ENCODE measurements at regions not wholly inside any gene's neighbourhood (a gene's known extent, or its start where the extent isn't known, plus 50 kb on each side); places are given as distances from the start of the nearest gene placed in this dataset.

DNA sequence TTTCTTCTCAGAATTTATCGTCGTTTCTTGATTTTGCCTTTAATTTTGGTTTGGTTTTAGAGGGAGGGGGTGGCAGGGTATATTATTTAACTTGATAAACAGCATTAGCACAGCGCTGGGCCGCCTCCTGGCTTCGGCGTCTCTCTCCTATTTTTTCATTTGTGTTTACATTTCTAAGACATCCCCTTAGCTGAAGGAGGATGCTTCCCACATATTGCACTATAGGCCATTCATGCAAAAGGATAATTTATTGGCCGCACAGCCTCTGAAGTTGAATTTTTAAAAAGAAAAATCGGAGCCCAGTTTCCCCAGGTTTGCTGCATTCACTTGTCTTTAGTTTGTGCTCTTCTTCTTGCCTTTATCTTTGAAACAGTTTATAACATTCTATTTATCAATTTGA lies 497.4 kb upstream of the ZFHX3 start:
- no peak overlapping the region for H3K4me3 ChIP-seq (ENCODE audit: low read length)
- no peak overlapping the region for H2AFZ ChIP-seq (ENCODE audit: low read length)
- no peaks in the 10 kb centered on the region for H3K9me2 ChIP-seq (replicated peaks; ENCODE audit: low read length)
- TF ChIP-seq EZH2phosphoT487 (IDR thresholded peaks at IDR 0.05; ENCODE audit: borderline replicate concordance, low read length) (no peak), EZH2 (IDR thresholded peaks at IDR 0.05; ENCODE audit: low read length, unreplicated experiment) (no peak)
- TF ChIP-seq, protein P1, sequence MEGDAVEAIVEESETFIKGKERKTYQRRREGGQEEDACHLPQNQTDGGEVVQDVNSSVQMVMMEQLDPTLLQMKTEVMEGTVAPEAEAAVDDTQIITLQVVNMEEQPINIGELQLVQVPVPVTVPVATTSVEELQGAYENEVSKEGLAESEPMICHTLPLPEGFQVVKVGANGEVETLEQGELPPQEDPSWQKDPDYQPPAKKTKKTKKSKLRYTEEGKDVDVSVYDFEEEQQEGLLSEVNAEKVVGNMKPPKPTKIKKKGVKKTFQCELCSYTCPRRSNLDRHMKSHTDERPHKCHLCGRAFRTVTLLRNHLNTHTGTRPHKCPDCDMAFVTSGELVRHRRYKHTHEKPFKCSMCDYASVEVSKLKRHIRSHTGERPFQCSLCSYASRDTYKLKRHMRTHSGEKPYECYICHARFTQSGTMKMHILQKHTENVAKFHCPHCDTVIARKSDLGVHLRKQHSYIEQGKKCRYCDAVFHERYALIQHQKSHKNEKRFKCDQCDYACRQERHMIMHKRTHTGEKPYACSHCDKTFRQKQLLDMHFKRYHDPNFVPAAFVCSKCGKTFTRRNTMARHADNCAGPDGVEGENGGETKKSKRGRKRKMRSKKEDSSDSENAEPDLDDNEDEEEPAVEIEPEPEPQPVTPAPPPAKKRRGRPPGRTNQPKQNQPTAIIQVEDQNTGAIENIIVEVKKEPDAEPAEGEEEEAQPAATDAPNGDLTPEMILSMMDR (conservative IDR thresholded peaks at IDR 0.05; ENCODE audit: low read depth, low read length) = no peak
- no peak overlapping the region for H3K9ac ChIP-seq (ENCODE audit: low read length)
- no peaks in the 10 kb centered on the region for H3F3A ChIP-seq (ENCODE audit: low read length, unreplicated experiment)
- no peaks in the 10 kb centered on the region for H4K20me1 ChIP-seq (ENCODE audit: low read length)
- no TSS peak for BruUV-seq (replicated peaks)
- ChIA-PET POLR2A (ENCODE audit: unreplicated experiment) (no interaction called here), CTCF (no interaction called here)
- no peak overlapping the region for H3K27ac ChIP-seq (ENCODE audit: low read length)
- H3K27me3 ChIP-seq (ENCODE audit: low read length) = peaks cover 81% of the 10 kb centered on the region
- intact Hi-C loops (cut with micrococcal nuclease) = no loop called here
- DNase-seq (no peak), ATAC-seq (no peak)
- no peaks in the 10 kb centered on the region for H3K4me1 ChIP-seq (ENCODE audit: insufficient read depth, low read length)
- no peaks in the 10 kb centered on the region for H3K9me3 ChIP-seq (ENCODE audit: low read length)
- no peak overlapping the region for H3K4me2 ChIP-seq (ENCODE audit: low read length)
- no peaks in the 10 kb centered on the region for H3K36me3 ChIP-seq (ENCODE audit: low read depth, low read length)
- H3K79me2 ChIP-seq (ENCODE audit: low read length) = no peaks in the 10 kb centered on the region

DNA sequence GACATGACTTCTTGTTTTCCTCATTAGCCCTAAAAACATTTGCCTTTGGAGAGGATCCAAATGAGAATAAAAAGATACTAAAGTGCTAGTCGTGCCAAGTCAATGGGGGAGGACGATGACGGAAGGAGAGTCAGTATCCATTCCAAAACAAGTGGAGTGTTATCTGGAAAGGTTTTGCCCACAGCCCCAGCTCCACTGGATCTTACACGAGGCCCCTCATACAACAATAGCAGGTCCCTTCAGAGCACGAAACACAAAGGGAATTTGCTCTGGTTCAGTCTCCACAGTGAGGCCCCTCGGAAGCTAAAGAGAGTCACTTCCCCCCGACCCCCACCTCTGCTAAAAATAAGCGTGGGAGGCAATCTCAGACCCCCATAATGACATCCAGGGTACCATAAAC lies 496.9 kb upstream of the ZFHX3 start:
- no peaks in the 10 kb centered on the region for H4K20me1 ChIP-seq (ENCODE audit: low read length)
- no peaks in the 10 kb centered on the region for H3K79me2 ChIP-seq (ENCODE audit: low read length)
- no peak overlapping the region for H3K27ac ChIP-seq (ENCODE audit: low read length)
- no peak overlapping the region for H3K9ac ChIP-seq (ENCODE audit: low read length)
- H3K9me2 ChIP-seq (replicated peaks; ENCODE audit: low read length) = no peaks in the 10 kb centered on the region
- no peak overlapping the region for H3K4me2 ChIP-seq (ENCODE audit: low read length)
- intact Hi-C loops (cut with micrococcal nuclease) = no loop called here
- no peak for DNase-seq
- ATAC-seq = no peak
- TF ChIP-seq EZH2 (IDR thresholded peaks at IDR 0.05; ENCODE audit: low read length, unreplicated experiment) = no peak
- TF ChIP-seq, protein P1 (conservative IDR thresholded peaks at IDR 0.05; ENCODE audit: low read depth, low read length) = no peak
- no peak for TF ChIP-seq EZH2phosphoT487 (IDR thresholded peaks at IDR 0.05; ENCODE audit: borderline replicate concordance, low read length)
- BruUV-seq (replicated peaks) = no TSS peak
- ChIA-PET CTCF (no interaction called here), POLR2A (ENCODE audit: unreplicated experiment) (no interaction called here)
- H3K4me3 ChIP-seq (ENCODE audit: low read length) = no peak overlapping the region
- no peaks in the 10 kb centered on the region for H3F3A ChIP-seq (ENCODE audit: low read length, unreplicated experiment)
- H3K4me1 ChIP-seq (ENCODE audit: insufficient read depth, low read length) = no peaks in the 10 kb centered on the region
- no peak overlapping the region for H2AFZ ChIP-seq (ENCODE audit: low read length)
- no peaks in the 10 kb centered on the region for H3K9me3 ChIP-seq (ENCODE audit: low read length)
- no peaks in the 10 kb centered on the region for H3K36me3 ChIP-seq (ENCODE audit: low read depth, low read length)
- H3K27me3 ChIP-seq (ENCODE audit: low read length) = peaks cover 84% of the 10 kb centered on the region

DNA sequence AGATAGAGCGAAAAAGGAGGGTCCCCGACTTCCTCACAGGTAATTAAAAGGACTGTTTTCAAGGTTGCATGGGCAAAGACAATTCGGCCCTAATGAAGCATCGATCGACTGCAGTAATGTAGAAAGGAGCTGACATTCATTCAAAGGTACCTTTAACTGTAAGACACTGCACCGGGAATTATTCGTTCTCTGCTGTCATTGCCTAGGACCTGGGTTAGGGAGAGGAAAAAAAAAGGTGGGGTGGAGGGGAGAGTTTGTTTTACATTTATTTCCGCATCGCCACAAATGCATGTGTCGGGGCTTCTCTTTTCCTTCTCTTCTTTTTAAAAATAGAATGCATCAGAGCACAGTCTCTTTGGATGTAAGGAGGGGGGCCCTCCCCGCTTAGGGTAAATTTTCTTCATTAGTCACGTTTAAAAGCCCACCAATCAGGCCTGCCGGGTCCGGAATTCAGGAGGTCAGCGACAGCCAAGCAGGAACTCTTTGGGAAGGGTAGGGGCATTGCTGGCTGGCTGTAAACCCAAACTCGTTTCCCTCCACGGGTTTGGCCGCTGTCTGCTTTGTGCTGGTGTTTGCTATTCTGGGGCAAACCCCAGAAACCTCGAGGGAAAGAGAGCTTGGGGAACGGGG lies 496.2 kb upstream of the ZFHX3 start:
- BruUV-seq (replicated peaks) = no TSS peak
- no peak for ATAC-seq
- intact Hi-C loops (cut with micrococcal nuclease) = no loop called here
- Histone ChIP-seq H2AFZ (ENCODE audit: low read length) (no peak overlapping the region), H3F3A (ENCODE audit: low read length, unreplicated experiment) (no peaks in the 10 kb centered on the region), H3K4me2 (ENCODE audit: low read length) (no peak overlapping the region), H4K20me1 (ENCODE audit: low read length) (no peaks in the 10 kb centered on the region), H3K9ac (ENCODE audit: low read length) (no peak overlapping the region), H3K27ac (ENCODE audit: low read length) (no peak overlapping the region), H3K9me2 (replicated peaks; ENCODE audit: low read length) (no peaks in the 10 kb centered on the region), H3K4me1 (ENCODE audit: insufficient read depth, low read length) (no peaks in the 10 kb centered on the region), H3K79me2 (ENCODE audit: low read length) (no peaks in the 10 kb centered on the region), H3K4me3 (ENCODE audit: low read length) (no peak overlapping the region), H3K27me3 (ENCODE audit: low read length) (peaks cover 89% of the 10 kb centered on the region), H3K9me3 (ENCODE audit: low read length) (no peaks in the 10 kb centered on the region), H3K36me3 (ENCODE audit: low read depth, low read length) (no peaks in the 10 kb centered on the region)
- no peak for DNase-seq
- ChIA-PET CTCF (no interaction called here), POLR2A (ENCODE audit: unreplicated experiment) (no interaction called here)
- TF ChIP-seq EZH2phosphoT487 (IDR thresholded peaks at IDR 0.05; ENCODE audit: borderline replicate concordance, low read length) = no peak
- TF ChIP-seq, protein P1 (conservative IDR thresholded peaks at IDR 0.05; ENCODE audit: low read depth, low read length) = no peak
- TF ChIP-seq EZH2 (IDR thresholded peaks at IDR 0.05; ENCODE audit: low read length, unreplicated experiment) = no peak

Measured in PC-3 (cell line).